NT2/D1 (cell line): ENCODE measurements at regions not wholly inside any gene's neighbourhood (a gene's known extent, or its start where the extent isn't known, plus 50 kb on each side); places are given as distances from the start of the nearest gene placed in this dataset.
A peak's percentile ranks its signal among the peaks of the same experiment; 100 is the strongest.

Experiments
- DNase-seq: peaks from one replicate; pipeline ENCODE4 v3.0.0-alpha.2; 2011; ENCODE audit warnings: low read depth, low spot score
- H3K27me3 ChIP-seq: 2 replicates; pipeline ENCODE4 v1.6.0; 2011; ENCODE audit warnings: mild to moderate bottlenecking; ENCODE audit not compliant: insufficient read length, insufficient read depth
- H3K36me3 ChIP-seq: 2 replicates; pipeline ENCODE4 v1.6.1; 2011; ENCODE audit warnings: mild to moderate bottlenecking, low read length, mixed read lengths; ENCODE audit not compliant: insufficient read depth, insufficient read length
- H3K4me1 ChIP-seq: 2 replicates; pipeline ENCODE4 v1.5.1; 2011; ENCODE audit not compliant: insufficient read depth, insufficient read length
- H3K4me3 ChIP-seq: 2 replicates; pipeline ENCODE4 v1.5.1; 2011; ENCODE audit warnings: low read depth; ENCODE audit not compliant: insufficient read length
- H3K9ac ChIP-seq: 2 replicates; pipeline ENCODE4 v1.6.0; 2011; ENCODE audit warnings: low read depth; ENCODE audit not compliant: insufficient read length
- H3K9me3 ChIP-seq: 2 replicates; pipeline ENCODE4 v1.5.1; 2011; ENCODE audit warnings: mild to moderate bottlenecking, low read length; ENCODE audit not compliant: insufficient read depth
- SUZ12 ChIP-seq: IDR thresholded peaks from 2 replicates; pipeline ENCODE4 v1.6.1; 2011; ENCODE audit not compliant: insufficient read length, insufficient read depth; ENCODE audit errors: extremely low read depth
- YY1 ChIP-seq: IDR thresholded peaks from 2 replicates; pipeline ENCODE4 v1.6.1; 2011; ENCODE audit not compliant: insufficient read length, insufficient read depth
- ZNF274 ChIP-seq: IDR thresholded peaks from 2 replicates; pipeline ENCODE4 v1.6.1; 2011; ENCODE audit warnings: mild to moderate bottlenecking, low read depth, low read length

DNA sequence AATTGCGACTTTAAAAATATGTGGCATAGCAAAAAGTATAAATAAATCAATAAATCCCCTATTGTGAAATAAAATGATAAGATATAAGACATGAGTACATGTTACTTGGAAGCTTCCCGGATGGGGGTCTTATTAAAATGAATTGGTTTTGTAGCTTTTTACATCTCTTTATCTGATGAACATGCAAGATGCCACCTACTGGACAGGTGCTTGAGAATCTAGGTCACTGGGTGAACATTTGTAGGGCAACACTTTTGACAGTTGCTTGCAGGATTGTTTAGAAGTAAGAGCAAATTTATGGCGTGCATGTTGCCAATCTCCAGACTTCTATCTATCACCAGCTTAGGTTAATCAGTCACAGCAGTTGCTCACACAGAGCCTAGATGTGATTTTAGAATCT lies 362.7 kb upstream of the SUCLG2 start:
- Histone ChIP-seq H3K27me3 (no peaks in the 10 kb centered on the region), H3K9me3 (no peaks in the 10 kb centered on the region), H3K4me3 (no peak overlapping the region), H3K4me1 (no peaks in the 10 kb centered on the region), H3K36me3 (no peaks in the 10 kb centered on the region), H3K9ac (no peak overlapping the region)
- no peak for DNase-seq
- TF ChIP-seq YY1 (no peak), SUZ12 (no peak), ZNF274 (no peak)

DNA sequence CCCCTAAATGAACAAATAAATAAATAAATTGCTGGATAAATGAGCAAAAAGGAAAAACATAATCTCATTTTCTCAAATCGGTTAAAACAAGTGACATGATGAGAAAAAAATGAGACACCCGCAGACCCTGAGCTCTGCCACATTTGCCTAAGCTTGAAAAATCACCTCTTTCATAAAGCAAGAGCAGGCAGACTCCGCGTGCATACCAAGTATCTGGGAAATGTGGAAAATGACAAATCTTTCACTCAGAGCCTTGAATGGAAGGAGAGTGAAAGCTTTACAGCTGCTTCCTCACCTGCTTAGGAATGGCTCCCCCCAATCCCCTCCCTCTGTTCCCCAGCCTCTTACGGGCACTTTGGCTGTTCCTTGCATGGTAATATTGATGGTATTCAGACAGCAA lies 355.5 kb upstream of the SUCLG2 start:
- no peaks in the 10 kb centered on the region for H3K36me3 ChIP-seq
- no peaks in the 10 kb centered on the region for H3K9me3 ChIP-seq
- H3K4me1 ChIP-seq: no peaks in the 10 kb centered on the region
- TF ChIP-seq YY1: no peak
- no peak for TF ChIP-seq SUZ12
- TF ChIP-seq ZNF274: no peak
- no peak overlapping the region for H3K4me3 ChIP-seq
- no peak overlapping the region for H3K9ac ChIP-seq
- no peak for DNase-seq
- no peaks in the 10 kb centered on the region for H3K27me3 ChIP-seq

DNA sequence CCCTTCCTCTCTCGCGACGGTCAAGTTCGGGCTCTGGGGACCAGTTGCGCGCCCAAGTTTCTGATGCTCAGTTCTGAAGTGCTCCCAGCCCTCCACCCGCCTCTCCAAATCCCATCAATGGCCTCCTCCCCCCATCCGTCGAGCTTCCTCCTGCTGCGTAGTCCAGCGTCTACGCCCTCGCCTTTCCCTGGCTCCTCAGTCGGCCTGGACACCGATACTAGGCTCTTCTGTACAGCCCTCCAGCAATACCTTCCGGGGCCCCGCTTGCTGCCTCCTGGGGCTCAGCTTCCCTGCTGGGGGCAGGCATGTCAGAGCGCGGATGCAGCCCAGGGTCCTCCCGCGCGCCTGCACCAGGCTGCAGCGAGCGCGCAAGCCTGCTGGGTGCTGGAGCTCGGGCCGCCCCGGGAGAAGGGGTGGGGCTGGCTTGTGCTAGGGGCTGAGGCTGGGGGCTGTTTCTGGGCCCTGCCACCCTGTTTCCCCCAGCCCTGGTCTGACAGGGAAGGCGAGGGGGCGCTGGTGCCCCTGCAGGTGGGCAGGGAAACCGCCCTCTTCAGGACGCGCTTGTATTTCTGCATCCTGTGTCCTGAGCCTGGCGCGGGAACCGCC lies 353.3 kb upstream of the SUCLG2 start:
- no peak for DNase-seq
- TF ChIP-seq YY1: no peak
- no peak for TF ChIP-seq SUZ12
- TF ChIP-seq ZNF274: no peak
- Histone ChIP-seq H3K9ac (peak overlapping the region; percentile 23), H3K4me3 (peak overlapping the region; percentile 30), H3K27me3 (no peaks in the 10 kb centered on the region), H3K9me3 (no peaks in the 10 kb centered on the region), H3K4me1 (no peaks in the 10 kb centered on the region), H3K36me3 (no peaks in the 10 kb centered on the region)

DNA sequence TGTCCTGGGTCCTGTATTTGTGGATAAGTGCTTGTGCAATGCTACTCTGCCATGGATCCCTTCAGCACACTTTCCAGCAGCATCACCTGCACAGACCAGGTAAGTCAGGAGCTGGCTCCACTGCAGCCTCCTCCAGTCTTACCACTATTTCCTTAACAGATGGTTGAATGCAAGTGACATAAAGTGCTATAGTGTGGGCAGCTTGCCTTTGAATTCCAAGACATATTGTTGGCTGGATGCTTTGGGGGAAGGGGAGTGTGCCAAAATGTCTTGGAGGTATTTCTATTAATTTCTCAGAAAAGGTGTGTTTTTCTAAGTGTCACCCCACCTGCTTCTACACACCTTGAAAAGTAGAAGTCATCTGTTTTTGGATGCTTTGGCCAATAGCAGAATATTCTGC lies 352.2 kb upstream of the SUCLG2 start:
- H3K4me3 ChIP-seq: no peak overlapping the region
- DNase-seq: no peak
- H3K9me3 ChIP-seq: peaks cover 4% of the 10 kb centered on the region; the same call in 1 of the 2 replicates
- H3K27me3 ChIP-seq: no peaks in the 10 kb centered on the region
- H3K4me1 ChIP-seq: no peaks in the 10 kb centered on the region
- no peak overlapping the region for H3K9ac ChIP-seq
- TF ChIP-seq YY1 (no peak), SUZ12 (no peak), ZNF274 (no peak)
- no peaks in the 10 kb centered on the region for H3K36me3 ChIP-seq

DNA sequence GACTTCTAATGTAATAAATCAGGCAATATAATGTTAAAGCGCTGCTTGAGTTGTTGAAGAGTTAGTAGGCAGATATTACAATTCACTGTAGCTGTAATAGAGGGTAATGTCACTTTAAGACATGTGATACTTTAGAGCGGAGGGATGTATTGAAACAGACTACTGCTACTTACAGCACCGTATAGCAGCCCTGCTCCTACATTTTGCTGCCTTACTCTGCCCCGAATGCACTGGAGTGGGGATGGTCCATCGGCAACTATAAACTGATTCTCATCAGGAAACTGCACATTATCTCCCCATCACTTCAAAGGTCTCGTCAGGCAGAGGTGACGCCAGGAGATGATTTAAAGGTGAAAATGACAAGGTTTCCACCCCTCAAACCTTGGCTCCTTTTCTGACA lies 349.7 kb upstream of the SUCLG2 start:
- Histone ChIP-seq H3K9ac (no peak overlapping the region), H3K4me1 (no peaks in the 10 kb centered on the region), H3K9me3 (peaks cover 6% of the 10 kb centered on the region; the same call in 1 of the 2 replicates), H3K36me3 (no peaks in the 10 kb centered on the region), H3K27me3 (no peaks in the 10 kb centered on the region), H3K4me3 (no peak overlapping the region)
- no peak for TF ChIP-seq SUZ12
- DNase-seq: no peak

DNA sequence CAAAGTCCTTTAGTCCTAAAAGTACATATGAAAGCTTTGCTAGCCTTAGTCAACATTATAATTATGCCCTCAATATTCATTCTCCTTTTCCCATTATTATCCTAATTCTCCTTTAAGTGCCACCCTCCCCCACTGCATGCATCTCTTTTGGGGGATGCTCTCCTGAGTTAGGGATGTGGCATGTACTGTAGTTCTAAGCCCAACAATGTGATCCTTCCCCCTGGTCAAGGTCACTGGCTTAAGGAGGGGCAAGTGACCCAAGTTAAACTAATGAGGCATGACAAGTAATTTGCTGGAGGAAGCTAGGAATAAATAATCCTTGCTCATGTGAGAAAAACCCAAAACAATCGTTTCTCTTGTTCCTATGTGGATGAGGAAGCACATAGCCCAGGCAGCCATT lies 343.9 kb upstream of the SUCLG2 start:
- Histone ChIP-seq H3K27me3 (no peaks in the 10 kb centered on the region), H3K4me3 (no peak overlapping the region), H3K9ac (no peak overlapping the region), H3K36me3 (no peaks in the 10 kb centered on the region), H3K9me3 (peaks cover 6% of the 10 kb centered on the region; the same call in 1 of the 2 replicates), H3K4me1 (no peaks in the 10 kb centered on the region)
- TF ChIP-seq ZNF274: no peak
- TF ChIP-seq SUZ12: no peak
- TF ChIP-seq YY1: no peak
- no peak for DNase-seq

DNA sequence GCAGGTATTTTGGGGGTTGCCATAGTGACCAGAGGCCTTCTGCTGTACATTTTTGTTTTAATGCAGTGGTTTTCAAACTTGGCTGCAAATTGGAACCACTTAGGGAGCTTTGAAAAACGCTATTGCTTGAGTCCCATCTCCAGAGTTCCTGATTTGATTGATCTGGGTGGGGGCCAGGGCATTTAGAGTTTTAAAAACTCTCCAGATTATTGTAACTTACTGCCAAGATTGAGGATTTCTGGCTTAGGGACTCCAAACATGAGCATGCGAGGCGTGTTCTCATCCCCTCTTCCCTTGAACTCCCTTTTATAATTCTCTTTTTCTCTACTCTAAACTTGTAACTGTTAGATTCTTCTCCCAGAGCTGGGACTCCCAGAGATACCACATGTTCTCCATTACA lies 340.8 kb upstream of the SUCLG2 start:
- DNase-seq: no peak
- Histone ChIP-seq H3K9me3 (no peaks in the 10 kb centered on the region), H3K36me3 (no peaks in the 10 kb centered on the region), H3K4me1 (no peaks in the 10 kb centered on the region), H3K9ac (no peak overlapping the region), H3K27me3 (no peaks in the 10 kb centered on the region), H3K4me3 (no peak overlapping the region)
- TF ChIP-seq SUZ12 (no peak), YY1 (no peak), ZNF274 (no peak)
